HEK293 (cell line): ENCODE measurements at regions not wholly inside any gene's neighbourhood (a gene's known extent, or its start where the extent isn't known, plus 50 kb on each side); places are given as distances from the start of the nearest gene placed in this dataset.

Experiments used
- CTCF ChIA-PET: fragments of 350-600 bp; formaldehyde crosslinking; extraction: SDS; loops from one replicate; lab custom pipeline; 2021; ENCODE audit warnings: antibody characterized with exemption; lab: Yijun Ruan, JAX
- POLR2A ChIA-PET: fragments of 300-600 bp; formaldehyde crosslinking; extraction: SDS; loops from one replicate; lab custom pipeline; 2020; ENCODE audit warnings: antibody characterized with exemption, inconsistent platforms; lab: Yijun Ruan, JAX
- H3K27ac ChIP-seq: fragments of 200-500 bp; sonication (Bioruptor generic); 2 replicates; pipeline ENCODE4 v1.5.1; 2014; ENCODE audit warnings: low read depth, low read length, control low read depth, inconsistent platforms; ENCODE audit errors: extremely low read depth
- H3K36me3 ChIP-seq, 2 experiments: fragments of 200-500 bp in 1 of 2; sonication (Bioruptor generic) in 1 of 2; 1 replicate in 1 of 2; 2 replicates in 1 of 2; pipeline ENCODE4 v1.5.1; 2014 to 2017; ENCODE audit warnings: inconsistent platforms in 2 of 2, low read length in 2 of 2; ENCODE audit not compliant: control insufficient read depth in 2 of 2, insufficient read depth in 1 of 2
- H3K4me1 ChIP-seq: fragments of 200-500 bp; sonication (Bioruptor generic); 2 replicates; pipeline ENCODE4 v1.5.1; 2014; ENCODE audit warnings: mild to moderate bottlenecking, low read length, inconsistent platforms; ENCODE audit not compliant: control insufficient read depth, insufficient read depth
- H3K4me3 ChIP-seq: 2 replicates; pipeline ENCODE4 v1.5.1; 2011; ENCODE audit warnings: low read depth, mild to moderate bottlenecking, control low read depth, low read length, moderate library complexity
- H3K9me3 ChIP-seq: fragments of 200-500 bp; sonication (Bioruptor generic); 2 replicates; pipeline ENCODE4 v1.5.1; 2014; ENCODE audit warnings: low read depth, low read length, inconsistent platforms; ENCODE audit not compliant: control insufficient read depth, insufficient read depth
- BCL11B ChIP-seq: fragments of 450-650 bp; formaldehyde crosslinking; IDR thresholded peaks from 2 replicates; pipeline ENCODE4 v1.5.1; 2016; ENCODE audit warnings: low read depth, missing biosample characterization, missing genetic modification characterization
- ELK4 ChIP-seq: IDR thresholded peaks from 2 replicates; pipeline ENCODE4 v1.6.1; 2011; ENCODE audit warnings: mild to moderate bottlenecking, low read depth, low read length, borderline replicate concordance
- GLI4 ChIP-seq: fragments of 450-650 bp; formaldehyde crosslinking; IDR thresholded peaks from 2 replicates; pipeline ENCODE4 v1.5.1; 2016; ENCODE audit warnings: missing biosample characterization, missing genetic modification characterization
- HOXA7 ChIP-seq: sonication (generic); formaldehyde crosslinking; IDR thresholded peaks from 2 replicates; pipeline ENCODE4 v1.8.1; 2022; ENCODE audit warnings: missing genetic modification reagents, borderline replicate concordance
- OSR2 ChIP-seq: fragments of 450-650 bp; formaldehyde crosslinking; IDR thresholded peaks from 2 replicates; pipeline ENCODE4 v1.5.1; 2016; ENCODE audit warnings: missing biosample characterization, missing genetic modification characterization
- SP2 ChIP-seq: fragments of 450-650 bp; formaldehyde crosslinking; IDR thresholded peaks from 2 replicates; pipeline ENCODE4 v1.5.1; 2016; ENCODE audit warnings: missing biosample characterization, missing genetic modification characterization
- SP7 ChIP-seq: fragments of 450-650 bp; formaldehyde crosslinking; IDR thresholded peaks from 2 replicates; pipeline ENCODE4 v1.5.1; 2016; ENCODE audit warnings: missing biosample characterization, missing genetic modification characterization
- TRIM28 ChIP-seq: IDR thresholded peaks from 2 replicates; pipeline ENCODE4 v1.6.1; 2011; ENCODE audit warnings: low read length, control low read depth, borderline replicate concordance
- ZBTB48 ChIP-seq: fragments of 450-650 bp; formaldehyde crosslinking; IDR thresholded peaks from 2 replicates; pipeline ENCODE4 v1.5.1; 2016; ENCODE audit warnings: missing biosample characterization, missing genetic modification characterization
- ZNF132 ChIP-seq: fragments of 450-650 bp; formaldehyde crosslinking; IDR thresholded peaks from 2 replicates; pipeline ENCODE4 v1.5.1; 2017; ENCODE audit warnings: missing biosample characterization, missing genetic modification characterization, borderline replicate concordance
- ZNF214 ChIP-seq: fragments of 450-650 bp; formaldehyde crosslinking; IDR thresholded peaks from 2 replicates; pipeline ENCODE4 v1.5.1; 2017; ENCODE audit warnings: missing biosample characterization, mild to moderate bottlenecking, missing genetic modification characterization, borderline replicate concordance
- ZNF223 ChIP-seq: fragments of 450-650 bp; formaldehyde crosslinking; IDR thresholded peaks from 2 replicates; pipeline ENCODE4 v1.5.1; 2016; ENCODE audit warnings: missing biosample characterization, missing genetic modification characterization
- ZNF335 ChIP-seq: fragments of 450-650 bp; formaldehyde crosslinking; conservative IDR thresholded peaks from 2 replicates; pipeline ENCODE4 v1.5.1; 2016; ENCODE audit warnings: missing biosample characterization, missing genetic modification characterization
- ZNF366 ChIP-seq: fragments of 450-650 bp; formaldehyde crosslinking; conservative IDR thresholded peaks from 2 replicates; pipeline ENCODE4 v1.5.1; 2016; ENCODE audit warnings: missing biosample characterization, missing genetic modification characterization
- ZNF398 ChIP-seq: fragments of 450-650 bp; formaldehyde crosslinking; IDR thresholded peaks from 2 replicates; pipeline ENCODE4 v1.5.1; 2017; ENCODE audit warnings: missing biosample characterization, missing genetic modification characterization
- ZNF473 ChIP-seq: fragments of 450-650 bp; formaldehyde crosslinking; IDR thresholded peaks from 2 replicates; pipeline ENCODE4 v1.5.1; 2017; ENCODE audit warnings: missing biosample characterization, missing genetic modification characterization
- ZNF561 ChIP-seq: fragments of 450-650 bp; IDR thresholded peaks from 2 replicates; pipeline ENCODE4 v1.5.1; 2018; ENCODE audit warnings: missing biosample characterization, missing genetic modification characterization, borderline replicate concordance
- ZNF629 ChIP-seq: fragments of 450-650 bp; formaldehyde crosslinking; IDR thresholded peaks from 2 replicates; pipeline ENCODE4 v1.5.1; 2017; ENCODE audit warnings: missing biosample characterization, missing genetic modification characterization
- ZSCAN5A ChIP-seq: fragments of 450-650 bp; formaldehyde crosslinking; IDR thresholded peaks from 2 replicates; pipeline ENCODE4 v1.5.1; 2016; ENCODE audit warnings: missing biosample characterization, missing genetic modification characterization
- TF ChIP-seq, protein P1 (sequence below): fragments of 450-650 bp; formaldehyde crosslinking; IDR thresholded peaks from 2 replicates; pipeline ENCODE4 v1.5.1; 2016; ENCODE audit warnings: missing biosample characterization, missing genetic modification characterization, borderline replicate concordance
- TF ChIP-seq, protein P2 (sequence below): fragments of 450-650 bp; formaldehyde crosslinking; IDR thresholded peaks from 2 replicates; pipeline ENCODE4 v1.5.1; 2016; ENCODE audit warnings: missing biosample characterization, missing genetic modification characterization, low read depth
- TF ChIP-seq, protein P3 (sequence below): fragments of 450-650 bp; formaldehyde crosslinking; conservative IDR thresholded peaks from 2 replicates; pipeline ENCODE4 v1.5.1; 2016; ENCODE audit warnings: low read depth, missing biosample characterization, missing genetic modification characterization
- TF ChIP-seq, protein P4 (sequence below): fragments of 450-650 bp; formaldehyde crosslinking; IDR thresholded peaks from 2 replicates; pipeline ENCODE4 v1.5.1; 2016; ENCODE audit warnings: missing biosample characterization, missing genetic modification characterization

DNA sequence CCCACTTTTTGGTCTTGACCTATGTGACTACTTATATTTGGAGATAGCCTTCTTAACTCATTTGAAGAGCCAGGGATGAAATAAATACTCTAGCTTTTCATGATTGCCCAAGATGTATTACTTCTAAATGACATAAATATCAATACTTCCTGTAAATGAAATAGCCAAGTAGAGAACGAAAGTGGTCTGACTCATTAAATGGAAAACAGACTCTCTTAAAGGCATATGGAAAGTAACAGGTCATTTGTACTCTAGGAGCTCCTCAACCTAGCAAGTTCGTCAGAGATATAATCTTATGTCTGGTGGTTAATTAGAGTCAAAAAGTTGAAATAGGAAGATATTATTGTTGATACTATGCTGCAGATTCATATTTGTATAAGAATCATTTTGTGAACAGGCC lies 1105.4 kb downstream of the TUSC7 start:
- Histone ChIP-seq H3K27ac (no peak overlapping the region), H3K4me1 (no peaks in the 10 kb centered on the region), H3K9me3 (no peaks in the 10 kb centered on the region), H3K4me3 (no peak overlapping the region), H3K36me3 (no peaks in the 10 kb centered on the region)
- POLR2A ChIA-PET, result no interaction called here
- TF ChIP-seq ZSCAN5A (tag by site-specific recombination) (no peak), ZNF214 (tag by site-specific recombination) (no peak), ZNF629 (tag by site-specific recombination) (no peak), OSR2 (tag by site-specific recombination) (no peak), TRIM28 (no peak), ZNF366 (tag by site-specific recombination) (no peak), BCL11B (no peak), HOXA7 (no peak), ZBTB48 (no peak), SP2 (no peak), ELK4 (no peak), ZNF398 (tag by site-specific recombination) (no peak), SP7 (no peak), ZNF335 (no peak), ZNF561 (no peak)
- TF ChIP-seq, protein P1, sequence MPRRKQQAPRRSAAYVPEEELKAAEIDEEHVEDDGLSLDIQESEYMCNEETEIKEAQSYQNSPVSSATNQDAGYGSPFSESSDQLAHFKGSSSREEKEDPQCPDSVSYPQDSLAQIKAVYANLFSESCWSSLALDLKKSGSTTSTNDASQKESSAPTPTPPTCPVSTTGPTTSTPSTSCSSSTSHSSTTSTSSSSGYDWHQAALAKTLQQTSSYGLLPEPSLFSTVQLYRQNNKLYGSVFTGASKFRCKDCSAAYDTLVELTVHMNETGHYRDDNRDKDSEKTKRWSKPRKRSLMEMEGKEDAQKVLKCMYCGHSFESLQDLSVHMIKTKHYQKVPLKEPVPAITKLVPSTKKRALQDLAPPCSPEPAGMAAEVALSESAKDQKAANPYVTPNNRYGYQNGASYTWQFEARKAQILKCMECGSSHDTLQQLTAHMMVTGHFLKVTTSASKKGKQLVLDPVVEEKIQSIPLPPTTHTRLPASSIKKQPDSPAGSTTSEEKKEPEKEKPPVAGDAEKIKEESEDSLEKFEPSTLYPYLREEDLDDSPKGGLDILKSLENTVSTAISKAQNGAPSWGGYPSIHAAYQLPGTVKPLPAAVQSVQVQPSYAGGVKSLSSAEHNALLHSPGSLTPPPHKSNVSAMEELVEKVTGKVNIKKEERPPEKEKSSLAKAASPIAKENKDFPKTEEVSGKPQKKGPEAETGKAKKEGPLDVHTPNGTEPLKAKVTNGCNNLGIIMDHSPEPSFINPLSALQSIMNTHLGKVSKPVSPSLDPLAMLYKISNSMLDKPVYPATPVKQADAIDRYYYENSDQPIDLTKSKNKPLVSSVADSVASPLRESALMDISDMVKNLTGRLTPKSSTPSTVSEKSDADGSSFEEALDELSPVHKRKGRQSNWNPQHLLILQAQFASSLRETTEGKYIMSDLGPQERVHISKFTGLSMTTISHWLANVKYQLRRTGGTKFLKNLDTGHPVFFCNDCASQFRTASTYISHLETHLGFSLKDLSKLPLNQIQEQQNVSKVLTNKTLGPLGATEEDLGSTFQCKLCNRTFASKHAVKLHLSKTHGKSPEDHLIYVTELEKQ, result no peak
- CTCF ChIA-PET, result interaction anchor here (0.7 kb wide), 1 partner anchor 1044 kb away, joined by 3 read pairs; no protein-coding TSS in a partner anchor

DNA sequence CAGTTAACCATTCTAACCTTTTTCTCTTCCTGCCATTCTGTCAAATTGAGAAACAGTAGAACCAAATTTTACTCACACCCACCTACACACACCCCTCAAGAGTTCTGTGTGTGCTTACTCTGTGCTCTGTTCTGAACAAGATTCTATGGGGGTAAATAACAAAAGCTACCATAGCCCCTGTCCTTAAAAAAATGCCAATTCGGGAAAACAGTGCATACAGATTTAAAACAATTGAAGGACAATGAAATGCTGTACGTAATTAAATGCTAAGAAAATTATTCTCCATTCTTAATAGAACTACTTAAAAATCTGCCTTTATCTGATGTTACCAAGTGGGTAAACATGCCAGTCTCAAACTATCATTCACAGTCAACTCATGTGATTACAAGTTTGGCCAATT lies 1107.5 kb downstream of the TUSC7 start:
- Histone ChIP-seq H3K4me3 (no peak overlapping the region), H3K4me1 (no peaks in the 10 kb centered on the region), H3K27ac (no peak overlapping the region), H3K9me3 (no peaks in the 10 kb centered on the region), H3K36me3 (no peaks in the 10 kb centered on the region)
- ChIA-PET POLR2A (no interaction called here), CTCF (no interaction called here)
- TF ChIP-seq, protein P2, sequence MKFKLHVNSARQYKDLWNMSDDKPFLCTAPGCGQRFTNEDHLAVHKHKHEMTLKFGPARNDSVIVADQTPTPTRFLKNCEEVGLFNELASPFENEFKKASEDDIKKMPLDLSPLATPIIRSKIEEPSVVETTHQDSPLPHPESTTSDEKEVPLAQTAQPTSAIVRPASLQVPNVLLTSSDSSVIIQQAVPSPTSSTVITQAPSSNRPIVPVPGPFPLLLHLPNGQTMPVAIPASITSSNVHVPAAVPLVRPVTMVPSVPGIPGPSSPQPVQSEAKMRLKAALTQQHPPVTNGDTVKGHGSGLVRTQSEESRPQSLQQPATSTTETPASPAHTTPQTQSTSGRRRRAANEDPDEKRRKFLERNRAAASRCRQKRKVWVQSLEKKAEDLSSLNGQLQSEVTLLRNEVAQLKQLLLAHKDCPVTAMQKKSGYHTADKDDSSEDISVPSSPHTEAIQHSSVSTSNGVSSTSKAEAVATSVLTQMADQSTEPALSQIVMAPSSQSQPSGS (tag by site-specific recombination), result no peak
- TF ChIP-seq, protein P3, sequence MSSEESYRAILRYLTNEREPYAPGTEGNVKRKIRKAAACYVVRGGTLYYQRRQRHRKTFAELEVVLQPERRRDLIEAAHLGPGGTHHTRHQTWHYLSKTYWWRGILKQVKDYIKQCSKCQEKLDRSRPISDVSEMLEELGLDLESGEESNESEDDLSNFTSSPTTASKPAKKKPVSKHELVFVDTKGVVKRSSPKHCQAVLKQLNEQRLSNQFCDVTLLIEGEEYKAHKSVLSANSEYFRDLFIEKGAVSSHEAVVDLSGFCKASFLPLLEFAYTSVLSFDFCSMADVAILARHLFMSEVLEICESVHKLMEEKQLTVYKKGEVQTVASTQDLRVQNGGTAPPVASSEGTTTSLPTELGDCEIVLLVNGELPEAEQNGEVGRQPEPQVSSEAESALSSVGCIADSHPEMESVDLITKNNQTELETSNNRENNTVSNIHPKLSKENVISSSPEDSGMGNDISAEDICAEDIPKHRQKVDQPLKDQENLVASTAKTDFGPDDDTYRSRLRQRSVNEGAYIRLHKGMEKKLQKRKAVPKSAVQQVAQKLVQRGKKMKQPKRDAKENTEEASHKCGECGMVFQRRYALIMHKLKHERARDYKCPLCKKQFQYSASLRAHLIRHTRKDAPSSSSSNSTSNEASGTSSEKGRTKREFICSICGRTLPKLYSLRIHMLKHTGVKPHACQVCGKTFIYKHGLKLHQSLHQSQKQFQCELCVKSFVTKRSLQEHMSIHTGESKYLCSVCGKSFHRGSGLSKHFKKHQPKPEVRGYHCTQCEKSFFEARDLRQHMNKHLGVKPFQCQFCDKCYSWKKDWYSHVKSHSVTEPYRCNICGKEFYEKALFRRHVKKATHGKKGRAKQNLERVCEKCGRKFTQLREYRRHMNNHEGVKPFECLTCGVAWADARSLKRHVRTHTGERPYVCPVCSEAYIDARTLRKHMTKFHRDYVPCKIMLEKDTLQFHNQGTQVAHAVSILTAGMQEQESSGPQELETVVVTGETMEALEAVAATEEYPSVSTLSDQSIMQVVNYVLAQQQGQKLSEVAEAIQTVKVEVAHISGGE (tag by site-specific recombination), result no peak
- TF ChIP-seq GLI4 (tag by site-specific recombination), result no peak
- no peak for TF ChIP-seq ZNF223 (tag by site-specific recombination)
- no peak for TF ChIP-seq ZNF132
- no peak for TF ChIP-seq ZNF473 (tag by site-specific recombination)
- TF ChIP-seq, protein P4, sequence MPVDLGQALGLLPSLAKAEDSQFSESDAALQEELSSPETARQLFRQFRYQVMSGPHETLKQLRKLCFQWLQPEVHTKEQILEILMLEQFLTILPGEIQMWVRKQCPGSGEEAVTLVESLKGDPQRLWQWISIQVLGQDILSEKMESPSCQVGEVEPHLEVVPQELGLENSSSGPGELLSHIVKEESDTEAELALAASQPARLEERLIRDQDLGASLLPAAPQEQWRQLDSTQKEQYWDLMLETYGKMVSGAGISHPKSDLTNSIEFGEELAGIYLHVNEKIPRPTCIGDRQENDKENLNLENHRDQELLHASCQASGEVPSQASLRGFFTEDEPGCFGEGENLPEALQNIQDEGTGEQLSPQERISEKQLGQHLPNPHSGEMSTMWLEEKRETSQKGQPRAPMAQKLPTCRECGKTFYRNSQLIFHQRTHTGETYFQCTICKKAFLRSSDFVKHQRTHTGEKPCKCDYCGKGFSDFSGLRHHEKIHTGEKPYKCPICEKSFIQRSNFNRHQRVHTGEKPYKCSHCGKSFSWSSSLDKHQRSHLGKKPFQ (tag by site-specific recombination), result no peak
